ENCODE measurements at regions not wholly inside any gene's neighbourhood (a gene's known extent, or its start where the extent isn't known, plus 50 kb on each side); places are given as distances from the start of the nearest gene placed in this dataset.

DNA sequence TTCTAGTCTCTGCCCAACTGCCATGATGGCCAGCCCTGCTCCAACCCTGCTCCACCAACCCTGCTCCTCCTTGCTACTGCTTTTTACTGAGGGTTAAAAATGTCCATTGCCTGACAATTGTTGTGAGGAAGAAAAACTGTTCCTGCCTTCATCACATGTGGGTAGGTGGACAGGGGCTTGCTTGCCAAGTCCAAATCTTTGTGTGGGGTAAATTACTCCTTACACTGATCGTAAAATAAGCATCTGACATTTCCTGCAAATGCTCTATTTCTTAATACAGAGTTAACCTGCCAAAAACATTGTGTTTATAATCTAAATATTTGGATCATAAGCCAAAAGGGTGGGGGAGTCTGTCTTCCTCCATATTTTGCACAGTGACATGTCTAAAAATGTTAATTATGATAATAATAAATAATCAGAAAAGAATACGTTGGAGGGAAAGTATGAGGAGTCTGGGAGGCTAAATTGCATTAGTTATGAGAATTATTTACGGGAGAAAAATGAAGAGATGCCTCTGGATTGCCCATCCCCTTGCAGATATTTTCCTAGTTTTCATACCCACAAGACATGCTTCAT is 242.5 kb upstream of the TBL1XR1 start:
- TF ChIP-seq CTCF (IDR thresholded peaks at IDR 0.05; ENCODE audit: extremely low read depth, insufficient read depth, missing control alignments): no peak
- in situ Hi-C loops (cut with MboI; ENCODE audit: low pct_unique_long_range_greater_than_20kb, low sequenced_read_pairs, unreplicated experiment): no loop called here

GRCh38 chr3:177440456-177441104 is 243.3 kb upstream of the TBL1XR1 start:
- no peak for DNase-seq (ENCODE audit: low spot score)
- in situ Hi-C loops (cut with MboI; ENCODE audit: low pct_unique_long_range_greater_than_20kb, low sequenced_read_pairs, unreplicated experiment): no loop called here
- TF ChIP-seq CTCF (IDR thresholded peaks at IDR 0.05; ENCODE audit: extremely low read depth, insufficient read depth, missing control alignments): no peak

More for the DNA sequence above, 242.5 kb upstream of the TBL1XR1 start:
- no peak for DNase-seq (ENCODE audit: low spot score)

DNA sequence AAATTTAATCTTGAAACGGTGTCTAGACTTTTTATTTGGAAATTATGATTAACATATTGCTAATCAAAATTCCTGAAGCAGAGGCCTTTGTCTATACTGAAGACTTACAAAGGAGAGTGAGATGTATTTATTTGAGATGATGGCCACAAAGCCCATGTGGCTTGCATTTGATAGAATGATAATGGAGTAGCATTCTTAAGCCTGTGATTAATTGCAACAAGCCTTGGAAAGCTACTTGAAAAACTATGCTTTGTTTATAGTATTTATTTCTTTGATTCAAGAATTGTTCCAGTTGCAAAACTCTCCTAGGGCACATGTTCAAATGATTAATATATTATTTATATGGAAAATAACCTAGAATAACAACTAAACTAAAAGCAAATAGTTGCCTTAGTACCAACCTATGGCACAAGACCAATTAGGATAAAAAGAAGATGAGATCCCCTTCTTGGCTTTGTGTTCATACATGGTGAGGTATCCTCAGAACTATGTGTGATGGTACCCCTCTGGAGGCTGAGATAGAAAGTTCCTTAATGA is 244.1 kb upstream of the TBL1XR1 start:
- TF ChIP-seq CTCF (IDR thresholded peaks at IDR 0.05; ENCODE audit: extremely low read depth, insufficient read depth, missing control alignments): no peak
- in situ Hi-C loops (cut with MboI; ENCODE audit: low pct_unique_long_range_greater_than_20kb, low sequenced_read_pairs, unreplicated experiment): no loop called here
- no peak for DNase-seq (ENCODE audit: low spot score)

DNA sequence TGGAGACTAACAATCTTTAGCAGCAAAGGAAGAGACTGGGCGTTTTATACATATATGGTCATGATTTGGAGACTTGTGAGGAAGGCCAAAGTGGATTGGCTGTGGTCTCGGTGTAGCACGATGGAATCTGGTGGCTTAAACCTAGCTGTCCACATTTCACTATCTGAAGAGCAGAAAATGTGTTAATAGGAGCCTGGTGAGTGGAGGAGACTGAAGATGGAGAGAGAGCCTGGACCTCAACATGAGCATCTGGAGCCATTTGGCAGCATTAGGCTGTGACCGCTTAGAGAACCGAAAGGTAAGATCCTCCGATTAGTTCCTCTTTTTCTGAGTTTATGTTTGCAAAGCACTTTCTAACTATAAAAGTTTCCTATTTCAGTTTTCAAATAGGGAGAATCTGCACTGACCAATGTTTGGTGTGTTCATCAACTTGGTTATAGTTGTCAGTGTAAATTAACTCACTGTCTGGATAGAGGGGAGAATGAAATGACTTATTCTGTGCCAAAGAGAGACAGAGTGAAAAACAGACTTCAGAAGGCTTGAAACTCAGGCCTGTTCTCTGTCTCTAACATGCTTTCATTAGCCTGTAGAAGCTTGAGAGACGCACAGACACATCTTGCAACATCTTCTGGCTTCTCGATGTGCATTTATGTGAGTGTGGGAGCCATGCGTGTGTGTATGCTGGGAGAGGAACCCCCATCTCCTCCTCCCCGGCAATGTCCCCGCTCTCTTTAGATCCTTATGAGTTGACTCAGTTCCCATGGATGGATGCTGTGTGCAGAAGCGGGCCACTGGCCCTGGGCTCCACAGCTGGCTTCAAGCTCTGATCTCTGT is 244.7 kb upstream of the TBL1XR1 start:
- DNase-seq (ENCODE audit: low spot score): peak; percentile 58
- TF ChIP-seq CTCF (IDR thresholded peaks at IDR 0.05; ENCODE audit: extremely low read depth, insufficient read depth, missing control alignments): no peak
- in situ Hi-C loops (cut with MboI; ENCODE audit: low pct_unique_long_range_greater_than_20kb, low sequenced_read_pairs, unreplicated experiment): no loop called here

- in situ Hi-C loops (cut with MboI; ENCODE audit: low pct_unique_long_range_greater_than_20kb, low sequenced_read_pairs, unreplicated experiment): no loop called here
- no peak for TF ChIP-seq CTCF (IDR thresholded peaks at IDR 0.05; ENCODE audit: extremely low read depth, insufficient read depth, missing control alignments)
- no peak for DNase-seq (ENCODE audit: low spot score)
Measured at GRCh38 chr3:177443469-177443868, 246.2 kb upstream of the TBL1XR1 start.

GRCh38 chr3:177444696-177445095 is 247.4 kb upstream of the TBL1XR1 start:
- in situ Hi-C loops (cut with MboI; ENCODE audit: low pct_unique_long_range_greater_than_20kb, low sequenced_read_pairs, unreplicated experiment): no loop called here
- no peak for DNase-seq (ENCODE audit: low spot score)
- TF ChIP-seq CTCF (IDR thresholded peaks at IDR 0.05; ENCODE audit: extremely low read depth, insufficient read depth, missing control alignments): no peak
